ENCODE measurements at regions not wholly inside any gene's neighbourhood (a gene's known extent, or its start where the extent isn't known, plus 50 kb on each side); places are given as distances from the start of the nearest gene placed in this dataset.

- WGBS, 2 donors: 64 to 80% methylated on average over 2 of the region's 2 CpGs
- DNase-seq: no peak
- no peak overlapping the region for H3K4me3 ChIP-seq
- no peaks in the 10 kb centered on the region for H3K27me3 ChIP-seq
- no peak for TF ChIP-seq CTCF (IDR thresholded peaks at IDR 0.05)
- intact Hi-C loops (cut with DNase I): no loop called here
- no peaks in the 10 kb centered on the region for H3K36me3 ChIP-seq
- no peaks in the 10 kb centered on the region for H3K4me1 ChIP-seq
- no peaks in the 10 kb centered on the region for H3K9me3 ChIP-seq
- H3K27ac ChIP-seq: no peak overlapping the region
These were observed 120.2 kb upstream of the NDST4 start for GRCh38 chr4:115233600-115233999.

- Histone ChIP-seq H3K4me3 (no peak overlapping the region), H3K36me3 (no peaks in the 10 kb centered on the region), H3K9me3 (no peaks in the 10 kb centered on the region), H3K27ac (no peak overlapping the region), H3K27me3 (no peaks in the 10 kb centered on the region), H3K4me1 (no peaks in the 10 kb centered on the region)
- intact Hi-C loops (cut with DNase I): no loop called here
- TF ChIP-seq EP300 (IDR thresholded peaks at IDR 0.05) (no peak), CTCF (IDR thresholded peaks at IDR 0.05) (no peak), POLR2A (IDR thresholded peaks at IDR 0.05) (no peak), POLR2AphosphoS5 (IDR thresholded peaks at IDR 0.05) (no peak)
- DNase-seq: no peak
These were observed 116.5 kb upstream of the NDST4 start for GRCh38 chr4:115229873-115230272.

- WGBS, 2 donors: 83 to 86% methylated on average over 2 of the region's 2 CpGs
- intact Hi-C loops (cut with DNase I): no loop called here
- no peak for DNase-seq
- no peaks in the 10 kb centered on the region for H3K9me3 ChIP-seq
- H3K4me1 ChIP-seq: no peaks in the 10 kb centered on the region
- no peak overlapping the region for H3K27ac ChIP-seq
- H3K4me3 ChIP-seq: no peak overlapping the region
- TF ChIP-seq CTCF (IDR thresholded peaks at IDR 0.05) (no peak), POLR2A (IDR thresholded peaks at IDR 0.05) (no peak), EP300 (IDR thresholded peaks at IDR 0.05) (no peak), POLR2AphosphoS5 (IDR thresholded peaks at IDR 0.05) (no peak)
- H3K27me3 ChIP-seq: no peaks in the 10 kb centered on the region
- no peaks in the 10 kb centered on the region for H3K36me3 ChIP-seq
These were observed 115.4 kb upstream of the NDST4 start for GRCh38 chr4:115228851-115229250.

- DNase-seq: no peak
- Histone ChIP-seq H3K27me3 (no peaks in the 10 kb centered on the region), H3K36me3 (no peaks in the 10 kb centered on the region), H3K27ac (no peak overlapping the region), H3K9me3 (no peaks in the 10 kb centered on the region), H3K4me3 (no peak overlapping the region), H3K4me1 (no peaks in the 10 kb centered on the region)
- TF ChIP-seq EP300 (IDR thresholded peaks at IDR 0.05) (no peak), POLR2A (IDR thresholded peaks at IDR 0.05) (no peak), CTCF (IDR thresholded peaks at IDR 0.05) (no peak), POLR2AphosphoS5 (IDR thresholded peaks at IDR 0.05) (no peak)
- WGBS, 2 donors: 90 to 94% methylated on average over 4 of the region's 4 CpGs
- intact Hi-C loops (cut with DNase I): no loop called here
These were observed 108.6 kb upstream of the NDST4 start for GRCh38 chr4:115222061-115222460.

GRCh38 chr4:115219862-115220261 lies 106.4 kb upstream of the NDST4 start:
- DNase-seq: no peak
- no peak overlapping the region for H3K4me3 ChIP-seq
- no peaks in the 10 kb centered on the region for H3K9me3 ChIP-seq
- 41 to 67% methylated on average over 1 of the region's 1 CpG for WGBS, 2 donors
- intact Hi-C loops (cut with DNase I): no loop called here
- H3K27me3 ChIP-seq: no peaks in the 10 kb centered on the region
- no peak overlapping the region for H3K27ac ChIP-seq
- TF ChIP-seq EP300 (IDR thresholded peaks at IDR 0.05) (no peak), CTCF (IDR thresholded peaks at IDR 0.05) (no peak), POLR2AphosphoS5 (IDR thresholded peaks at IDR 0.05) (no peak), POLR2A (IDR thresholded peaks at IDR 0.05) (no peak)
- no peaks in the 10 kb centered on the region for H3K36me3 ChIP-seq
- no peaks in the 10 kb centered on the region for H3K4me1 ChIP-seq

Measured in sigmoid colon (tissue), 6 donors.